Neural progenitor cell (in vitro differentiated cells): ENCODE measurements at regions not wholly inside any gene's neighbourhood (a gene's known extent, or its start where the extent isn't known, plus 50 kb on each side); places are given as distances from the start of the nearest gene placed in this dataset.

Experiments
- EZH2 ChIP-seq: fragments of 200-600 bp; sonication (generic); IDR thresholded peaks from 2 replicates; pipeline ENCODE4 v1.6.1; 2017; ENCODE audit warnings: antibody characterized with exemption, mild to moderate bottlenecking, moderate library complexity
- EZH2phosphoT487 ChIP-seq: fragments of 200-600 bp; sonication (generic); IDR thresholded peaks from 2 replicates; pipeline ENCODE4 v1.6.1; 2017; ENCODE audit warnings: antibody characterized with exemption
- TF ChIP-seq, protein P1 (sequence below): fragments of 200-600 bp; sonication (generic); IDR thresholded peaks from 2 replicates; pipeline ENCODE4 v1.5.1; 2017; ENCODE audit warnings: antibody characterized with exemption, mild to moderate bottlenecking

DNA sequence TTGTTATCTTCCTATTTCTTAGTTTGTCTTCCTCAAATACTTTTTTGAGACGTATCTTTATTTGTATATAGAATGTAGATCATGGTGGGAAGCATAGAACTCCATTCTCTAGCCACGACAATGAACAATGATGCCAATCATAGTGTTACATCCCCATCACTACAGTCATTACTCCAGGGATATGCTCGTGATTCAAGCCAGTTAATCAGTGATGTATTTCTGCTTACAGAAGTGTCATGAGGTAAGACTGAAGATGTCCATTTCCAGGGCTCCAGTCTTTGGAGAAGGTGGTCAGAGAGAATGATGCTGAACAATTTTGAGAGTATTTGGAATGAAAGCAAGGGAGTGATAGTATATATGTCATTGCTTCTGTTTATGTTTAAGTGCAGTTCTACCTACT lies 777.2 kb upstream of the TMEFF2 start:
- TF ChIP-seq, protein P1, sequence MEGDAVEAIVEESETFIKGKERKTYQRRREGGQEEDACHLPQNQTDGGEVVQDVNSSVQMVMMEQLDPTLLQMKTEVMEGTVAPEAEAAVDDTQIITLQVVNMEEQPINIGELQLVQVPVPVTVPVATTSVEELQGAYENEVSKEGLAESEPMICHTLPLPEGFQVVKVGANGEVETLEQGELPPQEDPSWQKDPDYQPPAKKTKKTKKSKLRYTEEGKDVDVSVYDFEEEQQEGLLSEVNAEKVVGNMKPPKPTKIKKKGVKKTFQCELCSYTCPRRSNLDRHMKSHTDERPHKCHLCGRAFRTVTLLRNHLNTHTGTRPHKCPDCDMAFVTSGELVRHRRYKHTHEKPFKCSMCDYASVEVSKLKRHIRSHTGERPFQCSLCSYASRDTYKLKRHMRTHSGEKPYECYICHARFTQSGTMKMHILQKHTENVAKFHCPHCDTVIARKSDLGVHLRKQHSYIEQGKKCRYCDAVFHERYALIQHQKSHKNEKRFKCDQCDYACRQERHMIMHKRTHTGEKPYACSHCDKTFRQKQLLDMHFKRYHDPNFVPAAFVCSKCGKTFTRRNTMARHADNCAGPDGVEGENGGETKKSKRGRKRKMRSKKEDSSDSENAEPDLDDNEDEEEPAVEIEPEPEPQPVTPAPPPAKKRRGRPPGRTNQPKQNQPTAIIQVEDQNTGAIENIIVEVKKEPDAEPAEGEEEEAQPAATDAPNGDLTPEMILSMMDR, result no peak
- TF ChIP-seq EZH2phosphoT487 (no peak), EZH2 (no peak)
